GM18505 (cell line): ENCODE measurements at regions not wholly inside any gene's neighbourhood (a gene's known extent, or its start where the extent isn't known, plus 50 kb on each side); places are given as distances from the start of the nearest gene placed in this dataset.

ENCODE experiments used
- ATAC-seq: cut with Tn5 transposase; IDR thresholded peaks from one replicate; pipeline ENCODE4 v1.9.1; 2021; ENCODE audit not compliant: unreplicated experiment
- POLR2A ChIP-seq: IDR thresholded peaks from 4 replicates; pipeline ENCODE4 v1.6.1; 2011; ENCODE audit warnings: borderline replicate concordance; ENCODE audit not compliant: insufficient read depth, insufficient read length; ENCODE audit errors: extremely low read depth

- no peak for TF ChIP-seq POLR2A
- no peak for ATAC-seq
Measured at GRCh38 chr3:18044971-18045880, 302.8 kb upstream of the TBC1D5 start.

GRCh38 chr3:18044191-18044590, 301.8 kb upstream of the TBC1D5 start:
- no peak for TF ChIP-seq POLR2A
- no peak for ATAC-seq

- no peak for TF ChIP-seq POLR2A
- ATAC-seq: no peak
Measured at GRCh38 chr3:18036450-18036815, 294.0 kb upstream of the TBC1D5 start.

GRCh38 chr3:18035641-18036449, 293.4 kb upstream of the TBC1D5 start:
- TF ChIP-seq POLR2A: no peak
- no peak for ATAC-seq

GRCh38 chr3:18033581-18034108, 291.2 kb upstream of the TBC1D5 start:
- no peak for TF ChIP-seq POLR2A
- ATAC-seq: no peak

- no peak for TF ChIP-seq POLR2A
- no peak for ATAC-seq
Measured at GRCh38 chr3:18030371-18030870, 288.0 kb upstream of the TBC1D5 start.

GRCh38 chr3:18027161-18027939, 284.9 kb upstream of the TBC1D5 start:
- no peak for ATAC-seq
- TF ChIP-seq POLR2A: no peak

- TF ChIP-seq POLR2A: no peak
- no peak for ATAC-seq
Measured at GRCh38 chr3:18024715-18025114, 282.3 kb upstream of the TBC1D5 start.

- no peak for TF ChIP-seq POLR2A
- no peak for ATAC-seq
Measured at GRCh38 chr3:18019161-18019495, 276.7 kb upstream of the TBC1D5 start.

- no peak for ATAC-seq
- no peak for TF ChIP-seq POLR2A
Measured at GRCh38 chr3:18018491-18019160, 276.2 kb upstream of the TBC1D5 start.

- ATAC-seq: no peak
- no peak for TF ChIP-seq POLR2A
Measured at GRCh38 chr3:18016366-18016765, 273.9 kb upstream of the TBC1D5 start.

GRCh38 chr3:18012933-18013332, 270.5 kb upstream of the TBC1D5 start:
- TF ChIP-seq POLR2A: no peak

More at GRCh38 chr3:18012933-18013332, 270.5 kb upstream of the TBC1D5 start:
- no peak for ATAC-seq
